ENCODE measurements at regions not wholly inside any gene's neighbourhood (a gene's known extent, or its start where the extent isn't known, plus 50 kb on each side); places are given as distances from the start of the nearest gene placed in this dataset.
"Not testable (repeated sequence)": the region's sequence is repeated elsewhere in the genome, so short reads cannot be mapped to it uniquely, and the experiment has no call there.

DNA sequence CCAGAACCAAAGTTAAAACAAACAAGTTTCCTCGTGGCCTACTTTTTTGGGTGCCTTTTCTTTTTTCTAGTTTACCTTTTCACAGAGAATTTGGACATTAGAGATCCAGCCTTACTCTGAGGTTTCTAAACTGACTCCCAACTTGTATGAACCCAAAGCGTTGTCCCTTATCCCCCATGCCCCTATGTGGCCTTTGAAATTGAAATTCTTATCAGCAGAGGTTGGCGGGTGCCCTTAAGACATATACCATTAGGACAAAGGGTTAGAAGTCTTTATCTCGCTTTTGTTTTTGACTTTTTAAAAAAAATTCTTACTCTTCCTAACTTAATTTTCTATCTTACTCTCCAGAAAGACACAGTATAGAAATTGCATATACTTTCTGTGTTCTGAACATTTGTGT, 76.3 kb upstream of the C7orf33 start:
- DNase-seq (ENCODE audit: low read depth in 2 of 2), result no peak

GRCh38 chr7:148515237-148515636, 75.3 kb upstream of the C7orf33 start:
- DNase-seq (ENCODE audit: low read depth in 2 of 2), result no peak

DNA sequence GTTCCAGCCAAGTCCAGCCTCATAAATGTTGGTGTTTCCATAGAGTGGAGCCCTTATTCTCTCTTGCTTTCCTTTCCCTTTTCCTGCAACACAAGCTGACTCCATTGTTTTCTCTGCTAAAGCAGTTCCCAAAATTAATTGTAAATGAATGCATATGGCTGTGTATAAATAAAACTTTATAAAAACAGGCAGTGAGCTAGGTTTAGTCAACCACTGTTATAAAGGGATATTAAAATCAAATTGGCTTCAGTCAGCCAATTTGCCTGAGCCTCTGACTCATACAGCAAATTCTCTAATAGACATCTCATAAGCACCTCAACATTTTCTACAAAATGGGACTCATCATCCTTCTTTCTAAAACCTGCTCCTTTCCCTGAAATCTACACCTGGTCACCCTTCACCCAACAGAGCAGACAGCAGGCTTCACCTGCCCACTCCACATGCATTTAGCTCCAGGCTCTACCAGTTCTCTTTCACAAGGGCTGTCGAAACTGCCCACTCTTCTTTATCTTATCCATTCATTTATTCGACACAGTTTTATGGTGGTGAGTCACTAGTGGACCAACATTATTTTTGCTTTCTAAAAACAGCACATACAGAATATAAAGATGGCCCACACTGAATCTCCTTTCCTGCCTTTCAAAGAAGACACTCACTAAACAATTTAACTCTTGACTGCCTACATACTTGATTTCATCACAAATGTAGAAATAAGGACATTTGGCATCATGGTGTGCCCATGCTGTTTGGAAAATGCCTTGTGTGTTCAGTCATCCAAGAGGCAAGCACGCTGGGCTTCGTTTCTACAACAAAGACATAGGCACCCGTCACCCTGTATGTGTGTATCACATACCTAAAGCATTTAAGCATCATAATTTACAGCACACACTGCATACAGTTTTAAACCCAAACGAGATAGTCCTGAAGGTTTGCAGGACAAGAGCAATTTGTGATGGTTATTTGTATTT, 74.6 kb upstream of the C7orf33 start:
- DNase-seq (ENCODE audit: low read depth in 2 of 2), result no peak

DNA sequence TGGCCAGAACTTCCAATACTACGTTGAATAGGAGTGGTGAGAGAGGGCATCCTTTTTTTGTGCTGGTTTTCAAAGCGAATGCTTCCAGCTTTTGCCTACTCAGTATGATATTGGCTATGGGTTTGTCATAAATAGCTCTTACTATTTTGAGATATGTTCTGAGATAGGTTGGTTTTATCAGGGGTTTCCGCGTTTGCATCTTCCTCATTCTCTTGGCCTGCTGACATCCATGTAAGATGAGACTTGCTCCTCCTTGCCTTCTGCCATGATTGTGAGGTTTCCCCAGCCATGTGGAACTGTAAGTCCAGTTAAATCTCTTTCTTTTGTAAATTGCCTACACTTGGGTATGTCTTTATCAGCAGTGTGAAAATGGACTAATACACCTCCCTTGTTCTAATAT, 71.2 kb upstream of the C7orf33 start:
- DNase-seq (ENCODE audit: low read depth in 2 of 2), result not testable (repeated sequence)

GRCh38 chr7:148521271-148521670, 69.3 kb upstream of the C7orf33 start:
- DNase-seq (ENCODE audit: low read depth in 2 of 2), result no peak

- DNase-seq (ENCODE audit: low read depth in 2 of 2), result no peak
Measured at GRCh38 chr7:148523550-148523949, 67.0 kb upstream of the C7orf33 start.

DNA sequence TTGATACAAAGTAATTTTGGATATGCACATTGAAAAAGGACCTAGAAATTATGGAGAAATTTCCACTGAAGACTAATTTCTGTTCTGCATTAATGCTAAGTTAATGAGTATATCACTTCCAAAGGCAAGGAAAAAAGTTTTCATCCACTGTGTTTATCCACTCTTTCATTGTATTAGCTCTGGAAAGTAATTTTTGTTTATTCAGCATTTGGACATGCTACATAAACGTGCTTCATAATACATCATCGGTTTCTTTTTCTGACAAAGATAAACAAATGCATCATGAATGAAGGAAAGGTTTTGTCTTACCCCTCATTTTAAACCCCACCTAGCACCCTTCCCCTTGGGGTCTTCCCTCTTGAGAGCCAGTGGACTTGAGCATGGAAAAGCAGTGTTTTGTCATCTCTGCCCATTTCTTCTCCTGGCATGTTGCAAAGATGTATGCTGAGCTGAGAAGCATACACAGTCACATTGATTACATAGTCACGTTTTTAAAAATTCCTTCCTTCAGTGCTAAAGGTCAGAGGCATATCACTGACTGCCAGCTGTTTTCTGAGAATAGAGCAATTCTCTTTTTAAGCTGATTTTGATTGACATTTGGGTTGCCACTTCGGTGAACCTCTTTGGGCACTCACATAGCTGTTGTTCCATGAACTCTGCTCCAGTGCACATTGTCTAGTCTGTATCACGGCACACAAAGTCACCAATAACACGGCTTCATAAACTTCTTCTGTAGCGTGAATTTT, 65.9 kb upstream of the C7orf33 start:
- no peak for DNase-seq (ENCODE audit: low read depth in 2 of 2)

DNA sequence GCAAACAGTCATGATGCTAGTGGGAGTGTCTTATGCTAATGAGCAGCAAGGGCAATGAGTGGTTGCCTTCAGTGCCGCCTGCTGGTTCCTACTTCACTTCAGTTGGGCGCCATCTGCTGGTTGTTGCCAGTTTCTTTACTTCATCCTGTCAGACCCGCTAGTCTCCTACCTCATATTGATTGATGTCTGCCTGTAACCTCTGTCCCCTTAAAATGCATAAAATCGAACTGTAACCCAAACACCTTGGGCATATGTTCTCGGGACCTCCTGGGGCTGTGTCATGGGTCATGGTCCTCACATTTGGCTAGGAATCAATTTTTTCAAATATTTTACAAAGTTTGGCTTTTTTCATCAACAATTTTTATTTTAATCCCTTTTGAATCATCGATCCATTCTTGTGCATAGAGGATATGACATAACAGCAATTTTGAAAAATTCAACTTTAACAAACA, 62.8 kb upstream of the C7orf33 start:
- DNase-seq (ENCODE audit: low read depth in 2 of 2), result peak; percentile 81 to 90

DNA sequence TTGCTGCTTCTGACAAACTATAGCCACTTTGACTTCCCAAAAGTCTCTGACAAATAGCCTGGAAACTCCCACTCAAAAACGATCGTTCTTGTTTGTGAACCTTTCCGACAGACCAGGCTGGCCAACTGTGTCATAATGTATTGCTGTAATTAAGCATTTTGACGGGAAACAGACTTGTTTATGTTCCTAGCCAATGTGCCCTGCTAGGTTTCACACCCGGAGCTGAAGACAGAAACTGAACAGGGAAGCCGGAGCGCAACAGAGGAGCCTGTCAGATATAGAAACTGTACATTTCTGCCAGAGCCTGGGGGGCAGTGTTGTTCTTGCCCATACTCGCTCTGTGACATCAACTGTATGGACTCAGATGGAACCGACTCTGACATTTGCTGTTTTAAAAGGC, 55.3 kb upstream of the C7orf33 start:
- peak; percentile 3 to 4 for DNase-seq (ENCODE audit: low read depth in 2 of 2)

DNA sequence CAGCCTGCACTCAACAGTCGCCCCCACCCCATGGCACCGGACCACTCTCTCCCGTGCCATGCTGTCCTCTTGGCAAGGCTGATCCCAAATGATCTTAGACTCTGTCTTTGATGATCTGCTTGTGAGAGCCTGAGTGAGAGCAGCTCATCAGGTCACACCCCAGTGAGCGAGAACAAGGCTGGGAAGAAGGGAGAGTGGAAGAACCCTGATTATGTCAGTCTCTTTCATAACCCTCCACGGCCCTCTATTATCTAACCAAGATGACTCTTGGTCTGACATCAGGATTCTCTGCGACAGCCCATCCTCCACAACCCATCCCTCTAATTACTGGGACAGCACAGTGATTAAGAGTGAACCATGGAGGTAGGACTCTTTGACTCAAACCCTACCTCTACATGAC, 53.1 kb upstream of the C7orf33 start:
- no peak for DNase-seq (ENCODE audit: low read depth in 2 of 2)

GRCh38 chr7:148540041-148540738, 50.4 kb upstream of the C7orf33 start:
- no peak for DNase-seq (ENCODE audit: low read depth in 2 of 2)

Data from activated CD4-positive, alpha-beta T cell treated with anti-CD3 and anti-CD28 coated beads for 24 hours (primary cell).